ENCODE measurements at regions not wholly inside any gene's neighbourhood (a gene's known extent, or its start where the extent isn't known, plus 50 kb on each side); places are given as distances from the start of the nearest gene placed in this dataset.

- WGBS, result 92% methylated on average over 4 of the region's 4 CpGs
- H3K9ac ChIP-seq (ENCODE audit: low read depth in 1 of 2, low read length in 2 of 2), result no peak overlapping the region
- DNase-seq (ENCODE audit: low spot score), result no peak
- no peaks in the 10 kb centered on the region for H3K36me3 ChIP-seq (ENCODE audit: control insufficient read depth in 4 of 4, insufficient read depth in 3 of 4, low read depth in 1 of 4, low read length in 3 of 4)
- no peaks in the 10 kb centered on the region for H3K9me3 ChIP-seq (ENCODE audit: control insufficient read depth in 4 of 4, low read length in 3 of 4)
- H3K27ac ChIP-seq (ENCODE audit: low read depth in 1 of 2, low read length in 2 of 2), result no peak overlapping the region
- TF ChIP-seq REST (IDR thresholded peaks at IDR 0.05) (no peak), FOXA2 (IDR thresholded peaks at IDR 0.05) (no peak), NR2F2 (IDR thresholded peaks at IDR 0.05) (no peak), ATF3 (IDR thresholded peaks at IDR 0.05) (no peak), SP1 (IDR thresholded peaks at IDR 0.05) (no peak), YY1 (IDR thresholded peaks at IDR 0.05) (no peak), FOXA1 (IDR thresholded peaks at IDR 0.05) (no peak), RAD21 (IDR thresholded peaks at IDR 0.05) (no peak), RXRA (IDR thresholded peaks at IDR 0.05) (no peak), HNF4A (conservative IDR thresholded peaks at IDR 0.05) (no peak)
- no peaks in the 10 kb centered on the region for H3K4me1 ChIP-seq (ENCODE audit: control insufficient read depth in 4 of 4, insufficient read depth in 4 of 4, low read length in 3 of 4)
- H3K27me3 ChIP-seq (ENCODE audit: control insufficient read depth in 4 of 4, insufficient read depth in 4 of 4, low read length in 3 of 4), result no peaks in the 10 kb centered on the region
- no peak overlapping the region for H3K4me3 ChIP-seq (ENCODE audit: low read depth in 1 of 3, low read length in 3 of 3)
Measured at GRCh38 chr2:41873102-41874031, 174.5 kb upstream of the PKDCC start.

GRCh38 chr2:41877114-41877678 is 170.6 kb upstream of the PKDCC start:
- no peak for TF ChIP-seq ZBTB33 (IDR thresholded peaks at IDR 0.05)
- no peak for TF ChIP-seq HNF4A (conservative IDR thresholded peaks at IDR 0.05)
- no peak for TF ChIP-seq NR2F2 (IDR thresholded peaks at IDR 0.05)
- no peak for TF ChIP-seq SP1 (IDR thresholded peaks at IDR 0.05)
- TF ChIP-seq EGR1 (IDR thresholded peaks at IDR 0.05; ENCODE audit: low read depth in 2 of 2), result no peak
- TF ChIP-seq ATF3 (IDR thresholded peaks at IDR 0.05), result no peak
- TF ChIP-seq JUND (IDR thresholded peaks at IDR 0.05), result no peak
- Histone ChIP-seq H3K27ac (ENCODE audit: low read depth in 1 of 2, low read length in 2 of 2) (no peak overlapping the region), H3K36me3 (ENCODE audit: control insufficient read depth in 4 of 4, insufficient read depth in 3 of 4, low read depth in 1 of 4, low read length in 3 of 4) (no peaks in the 10 kb centered on the region), H3K9me3 (ENCODE audit: control insufficient read depth in 4 of 4, low read length in 3 of 4) (no peaks in the 10 kb centered on the region), H3K9ac (ENCODE audit: low read depth in 1 of 2, low read length in 2 of 2) (no peak overlapping the region), H3K4me3 (ENCODE audit: low read depth in 1 of 3, low read length in 3 of 3) (no peak overlapping the region), H3K27me3 (ENCODE audit: control insufficient read depth in 4 of 4, insufficient read depth in 4 of 4, low read length in 3 of 4) (no peaks in the 10 kb centered on the region), H3K4me1 (ENCODE audit: control insufficient read depth in 4 of 4, insufficient read depth in 4 of 4, low read length in 3 of 4) (peaks cover 3 to 17% (median 8%) of the 10 kb centered on the region in 4 donors)
- WGBS, result 86% methylated on average over 14 of the region's 14 CpGs
- DNase-seq (ENCODE audit: low spot score), result no peak
